Heart left ventricle (tissue), 16 donors: ENCODE measurements at regions not wholly inside any gene's neighbourhood (a gene's known extent, or its start where the extent isn't known, plus 50 kb on each side); places are given as distances from the start of the nearest gene placed in this dataset.

ENCODE experiments used
- ATAC-seq, 4 donors: fragments of 200-7000 bp; cut with Tn5 transposase; one replicate each; pipeline ENCODE4 v1.9.1; 2020 to 2022; ENCODE audit warnings: moderate library complexity in 4 of 4, mild to moderate bottlenecking in 3 of 4, moderate number of reproducible peaks in 1 of 4
- DNase-seq, 5 donors: peaks; one replicate each; pipeline ENCODE4 v3.0.0-alpha.2; 2020
- H3K27ac ChIP-seq, 12 donors: fragments of 200-600 bp; sonication (generic) in 4 of 12; one replicate each; pipeline versions ENCODE4 v1.5.0 to v1.8.0; 2016 to 2022; ENCODE audit warnings: mild to moderate bottlenecking in 2 of 12
- H3K27me3 ChIP-seq, 9 donors: fragments of 200-600 bp; sonication (generic) in 2 of 9; one replicate each; pipeline versions ENCODE4 v1.5.1 to v1.8.0; 2016 to 2022; ENCODE audit warnings: mild to moderate bottlenecking in 3 of 9
- H3K36me3 ChIP-seq, 9 donors: fragments of 200-600 bp; sonication (generic) in 2 of 9; one replicate each; pipeline versions ENCODE4 v1.5.0 to v1.8.0; 2018 to 2022; ENCODE audit warnings: mild to moderate bottlenecking in 2 of 9
- H3K4me1 ChIP-seq, 12 donors: fragments of 200-600 bp; sonication (generic) in 4 of 12; one replicate each; pipeline versions ENCODE4 v1.5.0 to v1.8.0; 2016 to 2022; ENCODE audit warnings: mild to moderate bottlenecking in 3 of 12
- H3K4me3 ChIP-seq, 12 donors: fragments of 200-600 bp; sonication (generic) in 4 of 12; one replicate each; pipeline versions ENCODE4 v1.5.0 to v1.8.0; 2017 to 2022; ENCODE audit warnings: mild to moderate bottlenecking in 9 of 12, moderate library complexity in 4 of 12
- H3K9me3 ChIP-seq, 12 donors: fragments of 200-600 bp; sonication (generic) in 4 of 12; one replicate each; pipeline versions ENCODE4 v1.5.0 to v1.8.0; 2016 to 2022; ENCODE audit warnings: mild to moderate bottlenecking in 1 of 12
- POLR2A ChIP-seq, 2 donors: fragments of 450-650 bp; IDR thresholded peaks; one replicate each; pipeline ENCODE4 v1.6.1; 2017; ENCODE audit warnings: antibody characterized with exemption in 2 of 2, mild to moderate bottlenecking in 2 of 2, moderate library complexity in 2 of 2
- WGBS, 4 donors: extraction: QIAGEN DNeasy Blood & Tissue Kit in 2 of 4; methylation state at CpG; one replicate each; pipeline versions ENCODE4 v1.1.5 to v1.1.7; 2013 to 2018; 5-methylcytosine and 5-hydroxymethylcytosine counted together
- intact Hi-C, 10 donors: fragments of 100-400 bp; cut with DNase I; formaldehyde crosslinking; loops; one replicate each; pipeline versions ENCODE4 v1.11.1 to v1.14.2; 2022
- TF ChIP-seq, protein P1 (sequence below), 12 donors: fragments of 200-600 bp; sonication (generic) in 4 of 12; IDR thresholded peaks; one replicate each; pipeline versions ENCODE4 v1.5.0 to v1.8.0; 2018 to 2022; ENCODE audit warnings: antibody characterized with exemption in 12 of 12, mild to moderate bottlenecking in 5 of 12
- donor health status: ischemic (EF 13 %, LVEDD 7.1; RV severe dilation, severe dysfunction).
- donor health status: healthy with polysubstance abuse.
- donor health status: DM: no; HTN: yes; CAD: no.
- donor health status: DM: no; HTN: no; CAD: no.
- donor health status: ischemic (EF 25% LVEDD 6.9; RV normal size, moderate dysfunction).
- donor health status: ischemic (EF 25% LVEDD 5.7; RV mildly dilated, moderate dysfunction).
- donor health status: healthy.
- donor health status: DM: yes; HTN: yes; CAD: no.
- donor health status: ischemic (EF 35%, LVEDD 5.7; RV mildly dilated, moderate dysfunction).
- donor health status: nonischemic (EF 11% LVEDD 7.7; RV severe dilation, severe dysfunction).
- donor health status: DM: yes; HTN: yes; CAD: no.
- donor health status: PGD.
- donor health status: ischemic (EF 29% LVEDD 5.4; RV normal size, mild dysfunction).
- donor health status: nonischemic (EF 23%, LVEDD 6.1; RV moderate dilation, normal function).

GRCh38 chr5:27414099-27414498 lies 375.7 kb upstream of the CDH9 start:
- intact Hi-C loops, result no loop called here
- no peak overlapping the region for H3K4me3 ChIP-seq
- peaks cover 0 to 16% (median 0%) of the 10 kb centered on the region in 12 donors for H3K9me3 ChIP-seq
- no peak for DNase-seq
- ATAC-seq, result no peak
- 85 to 98% (median 89%) methylated on average over 1 of the region's 1 CpG for WGBS, 4 donors
- no peaks in the 10 kb centered on the region for H3K36me3 ChIP-seq
- H3K4me1 ChIP-seq, result no peaks in the 10 kb centered on the region
- H3K27ac ChIP-seq, result no peak overlapping the region
- H3K27me3 ChIP-seq, result no peaks in the 10 kb centered on the region
- no peak for TF ChIP-seq POLR2A (IDR thresholded peaks at IDR 0.05)
- TF ChIP-seq, protein P1, sequence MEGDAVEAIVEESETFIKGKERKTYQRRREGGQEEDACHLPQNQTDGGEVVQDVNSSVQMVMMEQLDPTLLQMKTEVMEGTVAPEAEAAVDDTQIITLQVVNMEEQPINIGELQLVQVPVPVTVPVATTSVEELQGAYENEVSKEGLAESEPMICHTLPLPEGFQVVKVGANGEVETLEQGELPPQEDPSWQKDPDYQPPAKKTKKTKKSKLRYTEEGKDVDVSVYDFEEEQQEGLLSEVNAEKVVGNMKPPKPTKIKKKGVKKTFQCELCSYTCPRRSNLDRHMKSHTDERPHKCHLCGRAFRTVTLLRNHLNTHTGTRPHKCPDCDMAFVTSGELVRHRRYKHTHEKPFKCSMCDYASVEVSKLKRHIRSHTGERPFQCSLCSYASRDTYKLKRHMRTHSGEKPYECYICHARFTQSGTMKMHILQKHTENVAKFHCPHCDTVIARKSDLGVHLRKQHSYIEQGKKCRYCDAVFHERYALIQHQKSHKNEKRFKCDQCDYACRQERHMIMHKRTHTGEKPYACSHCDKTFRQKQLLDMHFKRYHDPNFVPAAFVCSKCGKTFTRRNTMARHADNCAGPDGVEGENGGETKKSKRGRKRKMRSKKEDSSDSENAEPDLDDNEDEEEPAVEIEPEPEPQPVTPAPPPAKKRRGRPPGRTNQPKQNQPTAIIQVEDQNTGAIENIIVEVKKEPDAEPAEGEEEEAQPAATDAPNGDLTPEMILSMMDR (IDR thresholded peaks at IDR 0.05), result no peak

- H3K27ac ChIP-seq, result no peak overlapping the region
- intact Hi-C loops, result no loop called here
- WGBS, 4 donors, result 72 to 82% (median 79%) methylated on average over 1 of the region's 1 CpG
- H3K4me3 ChIP-seq, result no peak overlapping the region
- ATAC-seq (no peak), DNase-seq (no peak)
- no peaks in the 10 kb centered on the region for H3K36me3 ChIP-seq
- no peaks in the 10 kb centered on the region for H3K27me3 ChIP-seq
- TF ChIP-seq, protein P1 (IDR thresholded peaks at IDR 0.05), result no peak
- H3K9me3 ChIP-seq, result peaks cover 0 to 14% (median 0%) of the 10 kb centered on the region in 12 donors
- H3K4me1 ChIP-seq, result no peaks in the 10 kb centered on the region
These were observed 374.0 kb upstream of the CDH9 start for GRCh38 chr5:27412384-27412783.

DNA sequence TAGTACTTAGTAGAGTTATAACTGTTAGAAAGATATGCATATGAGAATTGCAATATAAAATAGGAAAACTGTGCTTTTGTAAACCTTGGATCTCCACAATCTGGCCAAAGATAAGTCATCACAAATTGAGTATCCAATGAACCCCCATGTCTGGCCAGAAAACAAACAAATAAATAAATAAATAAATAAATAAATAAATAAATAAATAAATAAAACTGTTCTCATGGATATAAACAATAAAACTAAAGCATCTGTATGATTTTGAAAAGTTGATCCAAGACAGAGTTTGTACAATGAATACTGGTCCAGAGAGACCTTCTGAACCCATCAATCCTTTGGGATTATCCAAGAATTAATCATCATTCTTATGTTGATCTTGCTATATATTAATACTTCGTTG lies 367.6 kb upstream of the CDH9 start:
- no peaks in the 10 kb centered on the region for H3K9me3 ChIP-seq
- no peaks in the 10 kb centered on the region for H3K27me3 ChIP-seq
- H3K4me1 ChIP-seq, result no peaks in the 10 kb centered on the region
- H3K27ac ChIP-seq, result no peak overlapping the region
- no peak overlapping the region for H3K4me3 ChIP-seq
- H3K36me3 ChIP-seq, result no peaks in the 10 kb centered on the region
- no peak for ATAC-seq
- DNase-seq, result no peak
- TF ChIP-seq, protein P1 (IDR thresholded peaks at IDR 0.05), result no peak
- TF ChIP-seq POLR2A (IDR thresholded peaks at IDR 0.05), result no peak
- WGBS, 4 donors, result 67 to 85% (median 74%) methylated on average over 1 of the region's 1 CpG
- intact Hi-C loops, result no loop called here

- H3K4me3 ChIP-seq, result no peak overlapping the region
- no peak for TF ChIP-seq POLR2A (IDR thresholded peaks at IDR 0.05)
- TF ChIP-seq, protein P1 (IDR thresholded peaks at IDR 0.05), result no peak
- WGBS, 4 donors, result 67 to 76% (median 72%) methylated on average over 5 of the region's 5 CpGs
- intact Hi-C loops, result no loop called here
- no peak overlapping the region for H3K27ac ChIP-seq
- no peak for ATAC-seq
- H3K4me1 ChIP-seq, result no peaks in the 10 kb centered on the region
- peaks cover 0 to 15% (median 0%) of the 10 kb centered on the region in 12 donors for H3K9me3 ChIP-seq
- no peaks in the 10 kb centered on the region for H3K27me3 ChIP-seq
- DNase-seq, result no peak
- H3K36me3 ChIP-seq, result no peaks in the 10 kb centered on the region
These were observed 365.0 kb upstream of the CDH9 start for GRCh38 chr5:27403243-27403882.
